ENCODE measurements at regions not wholly inside any gene's neighbourhood (a gene's known extent, or its start where the extent isn't known, plus 50 kb on each side); places are given as distances from the start of the nearest gene placed in this dataset.

DNA sequence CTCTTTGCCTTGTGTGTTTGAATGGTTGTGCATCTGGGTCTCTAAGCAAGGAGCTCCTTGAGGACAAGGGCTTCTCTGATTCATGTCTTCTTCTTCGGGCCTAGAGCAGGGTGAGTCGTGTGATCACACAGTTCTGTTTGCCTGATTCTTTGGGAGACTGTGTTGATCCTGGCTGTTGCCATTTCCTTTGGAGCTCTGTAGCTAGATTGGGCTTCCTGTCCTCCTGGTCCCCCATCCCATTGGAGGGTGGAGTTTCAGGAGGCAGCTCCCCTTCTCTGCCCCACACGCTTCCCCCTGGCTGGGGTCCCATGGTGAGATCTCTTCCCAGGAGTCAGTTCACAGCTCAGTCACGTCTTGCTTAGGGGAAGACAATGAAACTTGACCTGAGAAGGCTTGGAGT is 92.8 kb downstream of the TRIB2 start:
- no peak for TF ChIP-seq GATA3 (IDR thresholded peaks at IDR 0.05; ENCODE audit: low read depth, low read length)
- TF ChIP-seq GATA2 (IDR thresholded peaks at IDR 0.05; ENCODE audit: low read depth, low read length), result no peak

Data from SH-SY5Y (cell line).